Muscle layer of duodenum (tissue), 2 donors: ENCODE measurements at regions not wholly inside any gene's neighbourhood (a gene's known extent, or its start where the extent isn't known, plus 50 kb on each side); places are given as distances from the start of the nearest gene placed in this dataset.

Source experiments
- H3K27ac ChIP-seq: one replicate; pipeline ENCODE4 v1.7.0; 2013; ENCODE audit warnings: mild to moderate bottlenecking, low read length
- H3K27me3 ChIP-seq: one replicate; pipeline ENCODE4 v1.7.0; 2013; ENCODE audit warnings: low read depth, mild to moderate bottlenecking, control low read depth, low read length
- H3K36me3 ChIP-seq, 2 donors: one replicate each; pipeline ENCODE4 v1.7.0; 2013; ENCODE audit warnings: low read length in 2 of 2, control low read depth in 1 of 2, mild to moderate bottlenecking in 1 of 2; ENCODE audit not compliant: insufficient read depth in 2 of 2, control insufficient read depth in 1 of 2
- H3K4me1 ChIP-seq, 2 donors: one replicate each; pipeline ENCODE4 v1.7.0; 2013; ENCODE audit warnings: low read length in 2 of 2, mild to moderate bottlenecking in 2 of 2, control low read depth in 1 of 2, moderate library complexity in 1 of 2; ENCODE audit not compliant: insufficient read depth in 2 of 2, control insufficient read depth in 1 of 2
- H3K4me3 ChIP-seq, 2 donors: one replicate each; pipeline ENCODE4 v1.7.0; 2013; ENCODE audit warnings: low read length in 2 of 2, low read depth in 1 of 2, mild to moderate bottlenecking in 1 of 2
- H3K9me3 ChIP-seq, 2 donors: one replicate each; pipeline ENCODE4 v1.7.0; 2013; ENCODE audit warnings: low read length in 2 of 2, control low read depth in 1 of 2, mild to moderate bottlenecking in 1 of 2; ENCODE audit not compliant: control insufficient read depth in 1 of 2
- donor health status: healthy.

DNA sequence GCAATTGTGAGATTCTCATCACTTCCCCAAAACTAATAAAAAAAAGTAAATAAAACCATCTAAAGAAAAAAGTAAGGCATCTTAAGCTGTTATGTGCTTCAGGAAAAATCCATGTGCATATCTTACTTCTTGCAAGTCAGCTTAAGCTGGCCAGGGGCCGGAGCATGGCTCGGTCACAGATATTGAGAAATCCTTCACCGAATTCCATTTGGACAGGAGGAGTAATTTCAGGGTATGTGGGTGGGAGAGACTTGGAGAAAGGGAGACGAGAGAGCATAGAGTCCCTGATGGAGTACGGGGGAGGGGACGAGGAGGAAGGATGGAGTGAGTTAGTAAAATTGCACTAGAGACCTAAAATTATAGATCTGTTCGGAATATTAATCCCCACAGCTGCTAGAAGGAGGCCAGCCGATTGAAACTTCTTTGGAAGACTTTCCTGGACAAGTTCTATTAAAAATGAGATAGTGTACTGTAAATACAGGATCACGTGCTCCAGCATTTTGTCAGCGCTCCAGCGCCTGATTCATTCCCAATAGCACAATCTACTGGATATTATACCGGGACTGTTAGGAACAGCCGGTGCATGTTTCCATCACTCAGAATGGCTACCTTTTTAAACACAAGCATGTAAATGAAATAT, 438.5 kb downstream of the ZNF516 start:
- Histone ChIP-seq H3K36me3 (no peaks in the 10 kb centered on the region), H3K4me3 (no peak overlapping the region), H3K9me3 (no peaks in the 10 kb centered on the region), H3K4me1 (peaks cover 0 to 3% of the 10 kb centered on the region in 2 donors), H3K27ac (no peak overlapping the region), H3K27me3 (no peaks in the 10 kb centered on the region)

DNA sequence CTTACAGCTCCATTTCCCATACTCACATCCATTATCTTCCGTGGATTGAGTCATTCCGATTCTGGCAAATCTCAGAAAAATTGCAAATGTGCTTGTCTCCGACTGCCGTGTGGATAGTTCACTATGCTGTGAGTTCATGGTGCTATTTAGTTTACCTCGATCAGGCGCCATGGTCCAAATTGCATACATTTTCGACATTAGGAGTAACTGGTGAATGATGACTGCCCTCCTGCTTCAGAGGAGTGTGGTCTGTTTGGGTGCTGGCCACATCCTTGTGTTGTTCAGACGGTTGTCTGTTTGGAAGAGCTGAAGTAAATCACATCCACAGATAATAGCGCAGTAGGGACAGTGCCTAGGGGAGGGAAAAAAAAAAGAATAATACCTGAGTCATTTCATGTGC, 439.5 kb downstream of the ZNF516 start:
- Histone ChIP-seq H3K27ac (no peak overlapping the region), H3K36me3 (no peaks in the 10 kb centered on the region), H3K4me3 (no peak overlapping the region), H3K9me3 (no peaks in the 10 kb centered on the region), H3K4me1 (peaks cover 0 to 8% of the 10 kb centered on the region in 2 donors), H3K27me3 (no peaks in the 10 kb centered on the region)

DNA sequence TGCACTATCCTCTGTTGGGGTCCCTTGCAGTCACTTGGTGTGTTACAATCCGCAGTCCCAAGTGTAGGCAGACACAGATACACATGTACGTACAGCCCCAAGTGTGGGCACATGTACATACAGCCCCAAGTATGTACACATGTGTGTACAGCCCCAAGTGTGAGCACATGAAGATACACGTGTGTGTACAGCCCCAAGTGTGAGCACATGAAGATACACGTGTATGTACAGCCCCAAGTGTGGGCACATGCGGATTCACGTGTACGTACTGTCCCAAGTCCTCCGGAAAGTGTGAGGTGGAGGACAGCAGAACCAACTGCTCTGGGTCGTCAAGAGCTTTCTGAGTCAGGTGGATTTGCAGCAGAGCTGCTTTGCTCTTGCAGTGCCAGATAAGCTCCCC, 440.0 kb downstream of the ZNF516 start:
- H3K4me1 ChIP-seq, result peaks cover 0 to 8% of the 10 kb centered on the region in 2 donors
- no peaks in the 10 kb centered on the region for H3K36me3 ChIP-seq
- no peaks in the 10 kb centered on the region for H3K27me3 ChIP-seq
- no peak overlapping the region for H3K4me3 ChIP-seq
- no peak overlapping the region for H3K27ac ChIP-seq
- H3K9me3 ChIP-seq, result no peaks in the 10 kb centered on the region

DNA sequence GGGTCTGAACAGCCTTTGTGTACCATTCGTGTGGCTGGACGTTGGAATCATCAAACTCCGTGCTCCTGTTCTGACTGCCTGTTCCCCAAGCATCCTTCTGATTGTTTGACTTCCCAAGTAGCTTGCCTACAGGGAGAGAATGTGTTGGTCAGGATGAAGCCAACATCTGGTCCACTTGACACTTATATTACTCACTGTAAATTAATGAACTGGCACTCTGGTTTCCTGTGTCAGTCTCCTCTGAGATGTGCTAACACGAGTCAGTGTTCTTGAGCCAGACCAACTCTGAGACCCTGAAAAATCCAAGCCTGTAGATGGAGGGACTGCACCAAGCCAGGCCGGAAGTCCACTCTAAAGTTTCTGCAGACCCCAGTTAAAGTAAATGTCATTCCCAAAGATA, 440.9 kb downstream of the ZNF516 start:
- Histone ChIP-seq H3K9me3 (no peaks in the 10 kb centered on the region), H3K4me3 (no peak overlapping the region), H3K36me3 (no peaks in the 10 kb centered on the region), H3K27ac (no peak overlapping the region), H3K27me3 (no peaks in the 10 kb centered on the region), H3K4me1 (peaks cover 0 to 8% of the 10 kb centered on the region in 2 donors)

DNA sequence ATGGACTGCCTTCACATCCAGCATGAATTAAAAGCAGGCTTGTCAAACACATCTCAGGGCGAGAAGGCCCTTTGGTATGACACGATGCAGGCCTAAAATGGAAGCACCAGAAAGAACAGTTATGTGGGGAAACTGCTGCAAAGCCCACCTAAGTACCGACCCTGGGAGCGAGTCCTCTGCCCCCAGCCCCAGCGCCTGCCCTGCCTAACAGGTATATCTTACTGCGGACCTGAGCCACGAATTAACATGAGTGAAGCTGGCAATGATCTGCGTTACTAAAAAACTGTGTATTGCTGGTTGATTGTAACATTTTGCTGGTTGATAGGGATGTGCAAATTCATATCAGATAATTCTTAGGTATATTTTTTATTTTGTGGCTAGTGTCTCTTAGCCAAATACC, 441.5 kb downstream of the ZNF516 start:
- H3K27ac ChIP-seq, result no peak overlapping the region
- no peaks in the 10 kb centered on the region for H3K36me3 ChIP-seq
- H3K9me3 ChIP-seq, result no peaks in the 10 kb centered on the region
- no peak overlapping the region for H3K4me3 ChIP-seq
- peaks cover 0 to 8% of the 10 kb centered on the region in 2 donors for H3K4me1 ChIP-seq
- no peaks in the 10 kb centered on the region for H3K27me3 ChIP-seq

DNA sequence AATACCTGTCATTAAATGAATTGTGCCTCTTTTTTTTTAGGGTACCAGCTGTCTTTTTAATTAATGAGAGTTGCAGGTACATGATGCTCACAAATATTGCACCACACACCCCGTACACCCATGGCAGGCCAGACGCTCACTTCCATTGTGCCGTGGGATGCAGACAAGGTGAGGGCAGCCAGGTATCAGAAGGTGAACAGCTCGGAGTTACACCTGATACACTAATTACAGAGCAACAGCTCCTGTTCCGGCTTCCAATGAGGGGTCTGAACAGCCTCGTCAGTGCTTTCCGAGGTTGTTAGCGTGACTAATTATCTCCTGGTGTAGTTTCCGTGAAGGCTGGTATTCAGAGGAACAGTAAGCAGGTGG, 442.8 kb downstream of the ZNF516 start:
- Histone ChIP-seq H3K9me3 (no peaks in the 10 kb centered on the region), H3K27me3 (no peaks in the 10 kb centered on the region), H3K4me3 (no peak overlapping the region), H3K36me3 (no peaks in the 10 kb centered on the region), H3K27ac (no peak overlapping the region), H3K4me1 (peaks cover 0 to 8% of the 10 kb centered on the region in 2 donors)

DNA sequence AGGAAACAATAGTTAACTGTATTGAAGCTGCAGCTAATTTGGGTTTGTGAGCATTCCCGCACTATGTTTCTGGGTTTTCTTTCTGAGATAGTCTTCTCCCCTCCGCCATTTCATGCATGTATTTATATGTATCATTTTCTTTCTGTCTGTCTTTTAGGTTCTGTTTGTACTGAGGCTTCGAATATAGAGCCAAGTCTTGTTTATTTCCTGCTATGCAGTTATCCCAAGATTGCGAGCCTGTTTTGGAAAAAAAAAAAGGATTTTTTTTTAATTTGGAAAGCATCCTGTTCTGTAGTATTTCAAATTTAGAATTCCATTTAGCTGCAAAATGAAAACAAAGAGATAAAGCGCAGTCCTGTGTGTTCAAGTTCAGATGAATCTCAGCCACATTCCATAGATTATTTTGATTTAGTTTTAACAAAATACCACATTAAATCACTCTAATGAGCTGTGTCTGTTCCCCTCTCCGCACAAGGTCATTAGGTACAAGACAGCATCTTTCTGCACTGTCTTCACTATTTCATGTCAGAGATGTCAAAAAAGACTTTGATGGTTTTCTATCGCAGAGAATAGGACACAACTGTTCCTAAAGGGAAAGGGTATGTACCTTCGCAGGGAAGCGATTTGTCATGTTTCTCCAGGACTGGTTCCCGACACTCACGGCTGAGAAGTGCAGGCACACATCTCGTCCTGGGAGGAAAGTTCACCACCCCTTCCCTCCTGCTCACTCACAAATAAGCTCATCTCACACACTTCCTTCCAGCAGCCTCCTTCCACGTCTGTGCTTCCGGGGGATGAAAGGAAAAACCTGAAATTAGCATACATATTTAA, 443.4 kb downstream of the ZNF516 start:
- no peaks in the 10 kb centered on the region for H3K9me3 ChIP-seq
- H3K4me3 ChIP-seq, result peak overlapping the region in 1 of 2 donors; percentile 26
- no peaks in the 10 kb centered on the region for H3K36me3 ChIP-seq
- H3K27me3 ChIP-seq, result no peaks in the 10 kb centered on the region
- no peak overlapping the region for H3K27ac ChIP-seq
- peaks cover 0 to 8% of the 10 kb centered on the region in 2 donors for H3K4me1 ChIP-seq

DNA sequence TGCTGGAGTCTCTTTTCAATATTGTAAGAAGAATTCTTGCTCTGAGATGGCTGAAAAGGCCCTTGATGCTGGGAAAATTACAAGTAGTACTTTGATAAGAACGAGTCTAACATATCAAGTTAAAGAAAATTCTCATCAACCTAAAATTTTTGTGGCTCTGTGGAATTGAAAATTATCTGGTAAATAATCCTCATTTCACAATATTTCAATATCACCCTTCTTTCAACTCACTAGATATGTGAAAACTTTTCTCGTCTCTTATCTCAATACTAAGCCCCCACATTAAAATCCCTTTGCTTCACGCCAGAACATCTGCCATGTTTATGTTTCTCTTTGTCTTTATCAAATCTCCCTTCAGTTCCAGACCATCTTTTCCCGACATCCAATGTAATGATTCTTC, 448.8 kb downstream of the ZNF516 start:
- H3K4me3 ChIP-seq, result no peak overlapping the region
- peaks cover 0 to 4% of the 10 kb centered on the region in 2 donors for H3K4me1 ChIP-seq
- H3K27me3 ChIP-seq, result no peaks in the 10 kb centered on the region
- no peak overlapping the region for H3K27ac ChIP-seq
- no peaks in the 10 kb centered on the region for H3K36me3 ChIP-seq
- no peaks in the 10 kb centered on the region for H3K9me3 ChIP-seq

DNA sequence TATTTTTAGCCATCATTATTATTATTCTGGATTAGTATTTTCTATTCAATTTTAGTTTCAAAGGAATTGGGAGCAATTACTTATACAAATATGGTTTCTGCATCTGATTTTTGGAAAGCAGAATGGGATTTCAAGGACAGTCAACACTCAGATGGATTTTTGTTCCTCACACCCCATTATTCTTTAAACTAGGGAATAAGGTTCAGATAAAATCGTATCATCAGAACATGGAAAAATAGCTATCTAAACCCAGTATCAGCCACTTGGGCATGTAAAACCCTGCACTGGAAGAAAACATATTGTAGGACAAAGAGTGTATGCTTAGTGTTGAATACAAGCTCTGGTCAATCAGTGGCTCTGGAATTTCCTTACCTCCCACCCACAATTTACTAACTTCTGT, 452.5 kb downstream of the ZNF516 start:
- Histone ChIP-seq H3K4me1 (no peaks in the 10 kb centered on the region), H3K36me3 (no peaks in the 10 kb centered on the region), H3K27ac (no peak overlapping the region), H3K27me3 (no peaks in the 10 kb centered on the region), H3K4me3 (no peak overlapping the region), H3K9me3 (no peaks in the 10 kb centered on the region)

DNA sequence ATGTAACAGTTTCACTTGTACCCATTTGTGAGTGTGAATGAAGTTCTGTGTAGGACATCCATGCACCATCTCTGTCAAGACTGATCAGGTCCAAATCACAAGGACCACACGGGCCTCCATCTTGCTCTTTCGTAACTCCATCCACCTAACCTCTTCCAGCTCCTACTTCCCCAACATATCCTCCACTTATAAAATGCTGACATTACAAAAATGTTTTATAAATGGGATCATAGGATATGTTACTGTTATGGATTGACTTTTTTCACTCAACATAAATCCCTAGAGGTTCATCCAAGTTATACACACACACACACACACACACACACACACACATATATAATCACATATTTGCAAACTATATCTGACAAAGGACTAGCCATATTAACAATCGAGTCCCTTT, 476.8 kb downstream of the ZNF516 start:
- Histone ChIP-seq H3K27ac (no peak overlapping the region), H3K36me3 (no peaks in the 10 kb centered on the region), H3K9me3 (no peaks in the 10 kb centered on the region), H3K4me1 (no peaks in the 10 kb centered on the region), H3K4me3 (no peak overlapping the region), H3K27me3 (no peaks in the 10 kb centered on the region)

DNA sequence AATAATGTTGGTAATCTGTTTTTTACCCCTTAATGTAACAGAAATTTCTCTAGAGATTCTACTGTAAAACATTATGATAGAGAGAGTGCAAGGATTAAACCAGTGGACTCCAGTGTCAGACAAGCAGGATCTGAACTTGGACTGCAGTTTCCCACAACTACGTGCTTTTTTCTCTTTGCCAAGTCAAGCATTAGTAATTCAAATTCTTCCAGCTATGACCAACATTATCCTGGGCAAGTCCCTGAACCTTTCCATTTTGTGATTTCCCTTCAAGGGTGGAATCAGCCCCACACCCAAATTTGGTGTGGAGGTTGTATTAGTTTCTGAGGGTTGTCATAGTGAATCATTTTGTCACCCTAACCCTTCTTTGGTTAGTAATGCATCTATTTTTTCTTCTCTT, 482.0 kb downstream of the ZNF516 start:
- H3K36me3 ChIP-seq, result no peaks in the 10 kb centered on the region
- H3K27ac ChIP-seq, result no peak overlapping the region
- peaks cover 0 to 4% of the 10 kb centered on the region in 2 donors for H3K9me3 ChIP-seq
- no peaks in the 10 kb centered on the region for H3K4me1 ChIP-seq
- no peak overlapping the region for H3K4me3 ChIP-seq
- no peaks in the 10 kb centered on the region for H3K27me3 ChIP-seq
